Cardiac septum (tissue), 1 donor: ENCODE measurements at regions not wholly inside any gene's neighbourhood (a gene's known extent, or its start where the extent isn't known, plus 50 kb on each side); places are given as distances from the start of the nearest gene placed in this dataset.
"Not testable (repeated sequence)": the region's sequence is repeated elsewhere in the genome, so short reads cannot be mapped to it uniquely, and the experiment has no call there.

Source experiments
- DNase-seq: peaks from one replicate; pipeline ENCODE4 v3.0.0-alpha.2; 2020; ENCODE audit warnings: low spot score
- intact Hi-C: fragments of 100-400 bp; cut with DNase I; formaldehyde crosslinking; loops from one replicate; pipeline ENCODE4 v1.14.0; 2022
- donor health status: DM: no; HTN: no; CAD: no.

GRCh38 chr1:222418654-222419053 lies 129.2 kb downstream of the HHIPL2 start:
- intact Hi-C loops = no loop called here
- DNase-seq = no peak

- intact Hi-C loops = no loop called here
- no peak for DNase-seq
These were observed 130.6 kb downstream of the HHIPL2 start for GRCh38 chr1:222417264-222417663.

- intact Hi-C loops = no loop called here
- no peak for DNase-seq
These were observed 131.7 kb downstream of the HHIPL2 start for GRCh38 chr1:222416001-222416791.

- no peak for DNase-seq
- intact Hi-C loops = no loop called here
These were observed 132.5 kb downstream of the HHIPL2 start for GRCh38 chr1:222415441-222415840.

GRCh38 chr1:222413991-222414549 lies 133.8 kb downstream of the HHIPL2 start:
- intact Hi-C loops = no loop called here
- no peak for DNase-seq

GRCh38 chr1:222413436-222413835 lies 134.5 kb downstream of the HHIPL2 start:
- no peak for DNase-seq
- intact Hi-C loops = no loop called here

- intact Hi-C loops = no loop called here
- DNase-seq = no peak
These were observed 143.2 kb downstream of the HHIPL2 start for GRCh38 chr1:222404710-222405109.

- intact Hi-C loops = no loop called here
- no peak for DNase-seq
These were observed 148.7 kb downstream of the HHIPL2 start for GRCh38 chr1:222399197-222399596.

- intact Hi-C loops = no loop called here
- no peak for DNase-seq
These were observed 153.7 kb downstream of the HHIPL2 start for GRCh38 chr1:222394224-222394623.

GRCh38 chr1:222392556-222392955 lies 155.3 kb downstream of the HHIPL2 start:
- intact Hi-C loops = no loop called here
- no peak for DNase-seq

GRCh38 chr1:222390181-222390580 lies 157.7 kb downstream of the HHIPL2 start:
- intact Hi-C loops = no loop called here
- DNase-seq = no peak

- DNase-seq = no peak
These were observed 160.7 kb downstream of the HHIPL2 start for GRCh38 chr1:222387007-222387814.

GRCh38 chr1:222385955-222386354 lies 161.9 kb downstream of the HHIPL2 start:
- no peak for DNase-seq
- intact Hi-C loops = no loop called here

More at GRCh38 chr1:222387007-222387814, 160.7 kb downstream of the HHIPL2 start:
- intact Hi-C loops = no loop called here

GRCh38 chr1:222385262-222385661 lies 162.6 kb downstream of the HHIPL2 start:
- intact Hi-C loops = no loop called here

GRCh38 chr1:222384531-222384930 lies 163.4 kb downstream of the HHIPL2 start:
- intact Hi-C loops = no loop called here
- DNase-seq = no peak

More at GRCh38 chr1:222385262-222385661, 162.6 kb downstream of the HHIPL2 start:
- no peak for DNase-seq

- intact Hi-C loops = no loop called here
- no peak for DNase-seq
These were observed 165.7 kb downstream of the HHIPL2 start for GRCh38 chr1:222382171-222382570.

GRCh38 chr1:222377428-222378088 lies 170.3 kb downstream of the HHIPL2 start:
- no peak for DNase-seq
- intact Hi-C loops = no loop called here

- DNase-seq, intact Hi-C loops: not testable (repeated sequence)
These were observed 171.1 kb downstream of the HHIPL2 start for GRCh38 chr1:222376791-222377190.

- intact Hi-C loops = no loop called here
- DNase-seq = no peak
These were observed 172.2 kb downstream of the HHIPL2 start for GRCh38 chr1:222375701-222376100.
